Right lobe of liver (tissue), 6 donors: ENCODE measurements at regions not wholly inside any gene's neighbourhood (a gene's known extent, or its start where the extent isn't known, plus 50 kb on each side); places are given as distances from the start of the nearest gene placed in this dataset.

ENCODE experiments used
- ATAC-seq, 4 donors: fragments of 200-7000 bp; cut with Tn5 transposase; one replicate each; pipeline ENCODE4 v1.9.1; 2020; ENCODE audit warnings: mild to moderate bottlenecking in 4 of 4, moderate library complexity in 4 of 4
- DNase-seq, 3 donors: peaks; one replicate each; pipeline ENCODE4 v3.0.0-alpha.2; 2020
- H3K27ac ChIP-seq, 3 donors: fragments of 200-600 bp; one replicate each; pipeline ENCODE4 v1.8.0; 2022
- H3K27me3 ChIP-seq, 2 donors: fragments of 200-600 bp; one replicate each; pipeline ENCODE4 v1.8.0; 2022
- H3K36me3 ChIP-seq, 4 donors: fragments of 200-600 bp; sonication (generic) in 1 of 4; one replicate each; pipeline versions ENCODE4 v1.5.1 to v1.8.0; 2017 to 2022; ENCODE audit warnings: control low read depth in 1 of 4
- H3K4me1 ChIP-seq, 4 donors: fragments of 200-600 bp; sonication (generic) in 1 of 4; one replicate each; pipeline versions ENCODE4 v1.5.1 to v1.8.0; 2017 to 2022; ENCODE audit warnings: control low read depth in 1 of 4
- H3K4me3 ChIP-seq, 3 donors: fragments of 200-600 bp; one replicate each; pipeline ENCODE4 v1.8.0; 2022
- H3K9me3 ChIP-seq, 4 donors: fragments of 200-600 bp; sonication (generic) in 1 of 4; one replicate each; pipeline versions ENCODE4 v1.5.1 to v1.8.0; 2017 to 2022; ENCODE audit warnings: control low read depth in 1 of 4
- POLR2A ChIP-seq: fragments of 450-650 bp; IDR thresholded peaks from one replicate; pipeline ENCODE4 v1.6.1; 2017; ENCODE audit warnings: antibody characterized with exemption, mild to moderate bottlenecking
- WGBS: methylation state at CpG from one replicate; pipeline ENCODE4 v1.1.6; 2018; ENCODE audit warnings: low coverage, low lambda C conversion rate; ENCODE audit not compliant: insufficient coverage; ENCODE audit errors: missing lambda C conversion rate; 5-methylcytosine and 5-hydroxymethylcytosine counted together
- intact Hi-C, 2 donors: fragments of 100-400 bp; cut with DNase I; formaldehyde crosslinking; loops; one replicate each; pipeline versions ENCODE4 v1.11.2 to v1.14.1; 2022
- TF ChIP-seq, protein P1 (sequence below), 4 donors: fragments of 200-600 bp in 3 of 4; fragments of 450-650 bp in 1 of 4; IDR thresholded peaks; one replicate each; pipeline versions ENCODE4 v1.5.1 to v1.8.0; 2016 to 2022; ENCODE audit warnings: antibody characterized with exemption in 4 of 4, mild to moderate bottlenecking in 2 of 4
- donor health status: DM: no; HTN: yes; CAD: no.
- donor health status: DM: no; HTN: no; CAD: no.
- donor health status: DM: no; HTN: no; CAD: no.
- donor health status: DM: no; HTN: yes; CAD: no.
- donor health status: DM: no; HTN: yes; CAD: no.

DNA sequence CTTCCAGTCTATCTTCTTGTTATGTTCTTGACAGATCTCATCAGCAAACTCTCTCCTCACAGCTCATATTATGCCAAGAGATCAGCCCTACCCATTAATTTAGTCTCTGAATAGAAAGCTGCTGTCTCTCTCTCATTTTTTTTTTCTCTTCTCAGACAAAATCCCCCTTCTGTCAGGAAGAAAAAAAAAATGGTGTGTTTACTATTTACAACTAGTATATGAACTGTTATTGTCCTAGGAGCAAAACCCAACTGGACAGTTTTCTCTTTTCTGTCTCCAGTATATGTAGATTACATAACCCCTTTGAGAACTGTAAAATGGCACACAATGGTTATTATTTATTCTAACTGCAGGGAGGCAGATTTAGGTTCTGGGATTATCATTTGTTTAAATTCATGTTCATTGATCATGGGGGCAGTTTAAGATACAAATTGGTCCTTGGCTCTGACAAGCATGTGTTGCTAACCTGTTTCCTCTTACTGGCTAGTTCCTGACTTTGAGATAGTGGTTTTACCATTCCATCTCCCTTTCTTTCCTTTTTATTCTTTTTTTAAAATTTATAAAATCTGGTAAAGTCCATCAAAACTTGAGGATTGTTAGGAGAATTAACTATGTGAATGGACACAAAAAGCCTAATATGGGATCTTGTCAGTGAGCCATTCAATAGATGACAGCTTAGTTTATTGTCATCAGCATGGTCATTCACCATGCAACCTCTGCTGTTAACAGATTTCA is 210.0 kb upstream of the PAPPA start:
- H3K27ac ChIP-seq: peak overlapping the region in 2 of 3 donors; percentile 4 to 54

DNA sequence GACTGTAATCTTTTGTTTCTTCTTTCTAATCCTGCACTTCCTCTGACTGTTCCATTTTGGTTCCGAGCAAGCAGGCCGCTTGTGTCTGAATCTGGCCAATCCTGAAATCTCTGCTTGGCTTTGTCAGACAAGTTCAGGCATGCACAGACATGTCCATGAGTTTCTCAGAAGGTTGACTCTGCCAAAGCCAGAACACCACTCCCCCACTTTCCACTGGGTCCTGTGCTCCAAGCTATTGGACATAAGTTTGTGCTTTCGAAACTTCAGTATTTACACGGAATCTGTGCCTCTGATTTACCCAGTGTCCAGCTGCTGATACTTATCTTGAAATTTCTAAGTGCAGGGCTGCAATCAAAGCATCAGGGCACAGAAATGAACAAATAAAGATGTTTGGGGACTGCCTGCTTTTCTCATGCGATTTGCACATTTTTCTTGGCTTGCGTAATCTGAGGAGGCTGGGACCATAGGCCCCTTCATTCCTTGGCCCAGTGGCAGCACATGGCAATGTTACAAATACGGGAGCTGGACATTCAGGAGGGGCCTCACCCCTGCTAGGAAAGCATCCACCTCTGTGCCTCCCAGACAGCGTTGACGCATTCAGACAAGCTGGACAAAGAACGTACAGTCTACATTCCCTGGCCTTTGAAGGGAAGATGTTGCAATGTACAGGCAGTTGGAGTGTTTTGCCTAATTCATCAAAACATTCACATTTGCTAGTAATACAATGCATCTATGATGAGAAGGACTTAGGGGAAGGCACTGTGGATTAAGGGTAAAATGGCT is 209.2 kb upstream of the PAPPA start:
- Histone ChIP-seq H3K36me3 (no peaks in the 10 kb centered on the region), H3K27me3 (no peaks in the 10 kb centered on the region), H3K4me1 (peaks cover 0 to 8% (median 0%) of the 10 kb centered on the region in 4 donors), H3K9me3 (no peaks in the 10 kb centered on the region), H3K27ac (peak overlapping the region in 2 of 3 donors; percentile 4 to 54), H3K4me3 (no peak overlapping the region)
- WGBS: 28% methylated on average over 9 of the region's 10 CpGs
- no peak for TF ChIP-seq POLR2A
- TF ChIP-seq, protein P1, sequence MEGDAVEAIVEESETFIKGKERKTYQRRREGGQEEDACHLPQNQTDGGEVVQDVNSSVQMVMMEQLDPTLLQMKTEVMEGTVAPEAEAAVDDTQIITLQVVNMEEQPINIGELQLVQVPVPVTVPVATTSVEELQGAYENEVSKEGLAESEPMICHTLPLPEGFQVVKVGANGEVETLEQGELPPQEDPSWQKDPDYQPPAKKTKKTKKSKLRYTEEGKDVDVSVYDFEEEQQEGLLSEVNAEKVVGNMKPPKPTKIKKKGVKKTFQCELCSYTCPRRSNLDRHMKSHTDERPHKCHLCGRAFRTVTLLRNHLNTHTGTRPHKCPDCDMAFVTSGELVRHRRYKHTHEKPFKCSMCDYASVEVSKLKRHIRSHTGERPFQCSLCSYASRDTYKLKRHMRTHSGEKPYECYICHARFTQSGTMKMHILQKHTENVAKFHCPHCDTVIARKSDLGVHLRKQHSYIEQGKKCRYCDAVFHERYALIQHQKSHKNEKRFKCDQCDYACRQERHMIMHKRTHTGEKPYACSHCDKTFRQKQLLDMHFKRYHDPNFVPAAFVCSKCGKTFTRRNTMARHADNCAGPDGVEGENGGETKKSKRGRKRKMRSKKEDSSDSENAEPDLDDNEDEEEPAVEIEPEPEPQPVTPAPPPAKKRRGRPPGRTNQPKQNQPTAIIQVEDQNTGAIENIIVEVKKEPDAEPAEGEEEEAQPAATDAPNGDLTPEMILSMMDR (IDR thresholded peaks at IDR 0.05): no peak
- ATAC-seq: peak; percentile 74 to 86 (median 82)
- intact Hi-C loops: no loop called here
- DNase-seq: peak; percentile 47 to 65 (median 49)

More for the DNA sequence above, 210.0 kb upstream of the PAPPA start:
- intact Hi-C loops: no loop called here
- Histone ChIP-seq H3K27me3 (no peaks in the 10 kb centered on the region), H3K4me1 (peaks cover 0 to 8% (median 0%) of the 10 kb centered on the region in 4 donors), H3K9me3 (no peaks in the 10 kb centered on the region), H3K4me3 (no peak overlapping the region), H3K36me3 (no peaks in the 10 kb centered on the region)
- TF ChIP-seq, protein P1 (IDR thresholded peaks at IDR 0.05): no peak
- no peak for TF ChIP-seq POLR2A
- ATAC-seq: no peak
- DNase-seq: no peak

DNA sequence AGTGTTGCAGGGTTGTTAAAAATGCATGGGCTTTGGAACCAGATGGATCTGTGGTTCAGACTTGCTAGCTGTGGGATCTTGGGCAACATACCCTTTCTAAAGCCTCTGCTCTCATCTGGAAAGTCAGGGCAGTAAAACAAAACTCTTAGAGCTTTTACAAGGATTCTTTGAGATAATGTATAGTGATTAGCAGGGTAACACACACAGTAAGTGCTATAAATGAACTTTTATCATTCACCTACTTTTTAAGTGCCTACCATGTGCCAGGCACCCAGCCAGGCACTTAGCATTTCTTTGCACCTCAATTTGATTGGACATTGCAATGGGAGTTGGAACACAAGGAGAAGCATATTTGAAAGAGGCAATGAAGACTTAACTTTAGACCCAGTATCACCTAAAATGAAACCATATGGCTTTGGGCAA is 208.6 kb upstream of the PAPPA start:
- no peak for DNase-seq
- Histone ChIP-seq H3K9me3 (no peaks in the 10 kb centered on the region), H3K27me3 (no peaks in the 10 kb centered on the region), H3K36me3 (no peaks in the 10 kb centered on the region), H3K4me1 (peaks cover 0 to 8% (median 0%) of the 10 kb centered on the region in 4 donors), H3K4me3 (no peak overlapping the region), H3K27ac (peak overlapping the region in 1 of 3 donors; percentile 54)
- ATAC-seq: peak in 1 of 4 donors; percentile 25
- intact Hi-C loops: no loop called here
- TF ChIP-seq, protein P1 (IDR thresholded peaks at IDR 0.05): no peak
- no peak for TF ChIP-seq POLR2A

DNA sequence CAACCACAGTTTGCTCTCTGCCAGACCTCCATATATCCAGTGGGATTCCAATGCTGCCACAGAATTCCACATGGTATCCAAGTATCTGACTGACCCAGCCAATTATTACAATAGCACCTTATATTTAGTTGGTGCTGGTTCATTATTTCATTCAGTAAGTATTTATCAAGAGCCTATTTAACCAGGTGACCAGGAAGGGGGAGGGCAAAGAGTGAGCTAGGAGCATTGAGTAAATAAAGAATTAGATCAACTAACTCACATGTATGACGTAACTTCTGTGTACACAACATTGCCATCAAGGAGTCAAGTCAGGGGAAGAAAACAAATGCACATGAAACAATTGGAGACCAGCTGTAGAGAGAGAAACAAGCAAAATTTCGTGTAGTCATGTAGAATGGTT is 207.1 kb upstream of the PAPPA start:
- TF ChIP-seq, protein P1 (IDR thresholded peaks at IDR 0.05): no peak
- TF ChIP-seq POLR2A: no peak
- no peaks in the 10 kb centered on the region for H3K27me3 ChIP-seq

More for the DNA sequence above, 207.1 kb upstream of the PAPPA start:
- Histone ChIP-seq H3K4me1 (peaks cover 0 to 8% (median 0%) of the 10 kb centered on the region in 4 donors), H3K9me3 (no peaks in the 10 kb centered on the region), H3K27ac (no peak overlapping the region), H3K4me3 (no peak overlapping the region), H3K36me3 (no peaks in the 10 kb centered on the region)
- intact Hi-C loops: no loop called here
- ATAC-seq (peak in 3 of 4 donors; percentile 38 to 55 (median 43)), DNase-seq (no peak)
- WGBS: 34% methylated on average over 2 of the region's 2 CpGs
